Skeletal muscle tissue (tissue), 3 donors: ENCODE measurements at regions not wholly inside any gene's neighbourhood (a gene's known extent, or its start where the extent isn't known, plus 50 kb on each side); places are given as distances from the start of the nearest gene placed in this dataset.

Source experiments
- H3K27ac ChIP-seq: one replicate; pipeline ENCODE4 v1.7.0; 2013; ENCODE audit warnings: mild to moderate bottlenecking, low read depth, low read length, inconsistent platforms
- H3K27me3 ChIP-seq, 3 donors: one replicate each; pipeline ENCODE4 v1.7.0; 2013; ENCODE audit warnings: low read length in 3 of 3; ENCODE audit not compliant: control insufficient read depth in 3 of 3, insufficient read depth in 3 of 3
- H3K36me3 ChIP-seq, 3 donors: one replicate each; pipeline ENCODE4 v1.7.0; 2013; ENCODE audit warnings: low read length in 3 of 3; ENCODE audit not compliant: control insufficient read depth in 3 of 3, insufficient read depth in 3 of 3
- H3K4me1 ChIP-seq, 3 donors: one replicate each; pipeline ENCODE4 v1.7.0; 2013; ENCODE audit warnings: low read length in 3 of 3, mild to moderate bottlenecking in 3 of 3; ENCODE audit not compliant: control insufficient read depth in 3 of 3, insufficient read depth in 3 of 3
- H3K4me3 ChIP-seq, 3 donors: one replicate each; pipeline ENCODE4 v1.7.0; 2013; ENCODE audit warnings: low read length in 3 of 3
- H3K9ac ChIP-seq, 3 donors: one replicate each; pipeline ENCODE4 v1.7.0; 2013; ENCODE audit warnings: low read length in 3 of 3, mild to moderate bottlenecking in 3 of 3, moderate library complexity in 2 of 3, low read depth in 1 of 3
- H3K9me3 ChIP-seq, 3 donors: one replicate each; pipeline ENCODE4 v1.7.0; 2013; ENCODE audit warnings: low read length in 3 of 3; ENCODE audit not compliant: control insufficient read depth in 3 of 3
- donor health status: Osteomylitis.

- Histone ChIP-seq H3K9me3 (no peaks in the 10 kb centered on the region), H3K36me3 (no peaks in the 10 kb centered on the region), H3K27me3 (peaks cover 0 to 18% (median 9%) of the 10 kb centered on the region in 3 donors), H3K27ac (no peak overlapping the region), H3K4me3 (peak overlapping the region; percentile 63 to 80 (median 73)), H3K9ac (no peak overlapping the region), H3K4me1 (peaks cover 0 to 4% (median 4%) of the 10 kb centered on the region in 3 donors)
These were observed 65.1 kb upstream of the CCDC160 start for GRCh38 chrX:134171661-134172587.

- Histone ChIP-seq H3K36me3 (no peaks in the 10 kb centered on the region), H3K27ac (no peak overlapping the region), H3K4me1 (peaks cover 0 to 4% (median 4%) of the 10 kb centered on the region in 3 donors), H3K27me3 (peaks cover 0 to 18% (median 9%) of the 10 kb centered on the region in 3 donors), H3K4me3 (peak overlapping the region; percentile 67 to 80 (median 73)), H3K9me3 (no peaks in the 10 kb centered on the region), H3K9ac (peak overlapping the region in 2 of 3 donors; percentile 6 to 66)
These were observed 64.3 kb upstream of the CCDC160 start for GRCh38 chrX:134172588-134173259.

DNA sequence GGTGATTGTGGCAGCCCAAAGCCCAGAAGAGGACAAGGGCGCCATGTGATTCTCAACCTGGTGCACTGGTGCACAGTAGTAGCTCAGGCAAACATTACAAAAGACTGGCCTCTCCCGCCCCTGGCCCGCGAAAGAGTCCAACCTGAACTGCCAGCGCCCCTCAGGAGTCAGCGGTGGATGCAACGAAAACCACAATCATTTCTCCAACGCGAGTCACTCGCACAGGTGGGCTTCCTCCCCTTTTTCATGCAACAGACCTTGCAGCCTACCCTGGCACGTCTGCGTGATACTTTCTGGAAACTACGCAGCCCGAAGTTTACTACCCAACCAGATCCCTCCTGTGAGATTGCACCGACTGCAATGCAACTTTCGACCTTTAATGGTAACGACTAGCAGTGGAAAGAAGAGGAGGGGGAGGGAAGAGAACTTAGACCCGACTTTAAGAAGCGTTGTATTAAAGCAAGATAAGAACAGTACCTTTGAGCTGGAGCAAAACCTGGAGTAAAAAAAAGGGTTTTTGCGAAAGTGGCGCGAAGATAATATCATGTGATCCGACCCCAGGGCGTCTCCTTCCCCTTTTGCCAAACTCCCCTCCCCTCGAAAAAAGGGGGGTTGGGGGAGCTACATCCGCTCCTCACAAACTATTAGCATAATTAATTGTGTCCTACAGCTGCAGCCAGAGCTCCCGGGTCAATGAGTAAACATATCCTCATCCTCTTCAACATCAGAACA lies 63.3 kb upstream of the CCDC160 start:
- peak overlapping the region in 2 of 3 donors; percentile 22 to 51 for H3K4me3 ChIP-seq
- peaks cover 0 to 18% (median 9%) of the 10 kb centered on the region in 3 donors for H3K27me3 ChIP-seq
- H3K4me1 ChIP-seq, result peaks cover 0 to 4% (median 4%) of the 10 kb centered on the region in 3 donors
- H3K9ac ChIP-seq, result no peak overlapping the region
- no peaks in the 10 kb centered on the region for H3K36me3 ChIP-seq
- no peak overlapping the region for H3K27ac ChIP-seq
- no peaks in the 10 kb centered on the region for H3K9me3 ChIP-seq

DNA sequence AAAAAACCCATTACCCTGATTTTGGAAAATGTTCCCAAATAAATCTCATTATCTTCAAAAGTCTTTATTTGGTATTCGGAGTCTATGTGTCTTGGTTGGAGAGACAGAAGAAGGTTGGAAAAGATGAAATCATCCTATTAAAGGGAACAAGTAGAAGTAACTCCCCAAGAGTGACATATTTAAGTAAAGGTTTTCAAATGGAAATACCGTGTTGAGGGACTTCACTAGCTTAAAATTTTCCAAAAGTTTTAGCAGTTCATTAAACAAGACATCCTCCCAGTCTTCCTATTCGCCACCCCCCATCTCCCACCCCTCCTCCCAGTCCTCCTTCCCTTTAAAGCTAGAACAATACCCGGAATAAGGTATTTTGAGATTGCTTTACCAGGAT lies 62.7 kb upstream of the CCDC160 start:
- Histone ChIP-seq H3K9me3 (no peaks in the 10 kb centered on the region), H3K4me3 (no peak overlapping the region), H3K4me1 (peaks cover 0 to 4% (median 4%) of the 10 kb centered on the region in 3 donors), H3K9ac (no peak overlapping the region), H3K36me3 (no peaks in the 10 kb centered on the region), H3K27ac (no peak overlapping the region), H3K27me3 (peaks cover 0 to 18% (median 9%) of the 10 kb centered on the region in 3 donors)

GRCh38 chrX:134174859-134175258 lies 62.1 kb upstream of the CCDC160 start:
- Histone ChIP-seq H3K36me3 (no peaks in the 10 kb centered on the region), H3K4me3 (no peak overlapping the region), H3K9ac (no peak overlapping the region), H3K9me3 (no peaks in the 10 kb centered on the region), H3K27ac (no peak overlapping the region), H3K27me3 (peaks cover 0 to 21% (median 9%) of the 10 kb centered on the region in 3 donors), H3K4me1 (peaks cover 0 to 4% (median 4%) of the 10 kb centered on the region in 3 donors)

- Histone ChIP-seq H3K9ac (no peak overlapping the region), H3K4me1 (peaks cover 0 to 4% (median 4%) of the 10 kb centered on the region in 3 donors), H3K4me3 (no peak overlapping the region), H3K36me3 (no peaks in the 10 kb centered on the region), H3K27me3 (peaks cover 0 to 23% (median 9%) of the 10 kb centered on the region in 3 donors), H3K9me3 (no peaks in the 10 kb centered on the region), H3K27ac (no peak overlapping the region)
These were observed 59.5 kb upstream of the CCDC160 start for GRCh38 chrX:134177527-134177926.

DNA sequence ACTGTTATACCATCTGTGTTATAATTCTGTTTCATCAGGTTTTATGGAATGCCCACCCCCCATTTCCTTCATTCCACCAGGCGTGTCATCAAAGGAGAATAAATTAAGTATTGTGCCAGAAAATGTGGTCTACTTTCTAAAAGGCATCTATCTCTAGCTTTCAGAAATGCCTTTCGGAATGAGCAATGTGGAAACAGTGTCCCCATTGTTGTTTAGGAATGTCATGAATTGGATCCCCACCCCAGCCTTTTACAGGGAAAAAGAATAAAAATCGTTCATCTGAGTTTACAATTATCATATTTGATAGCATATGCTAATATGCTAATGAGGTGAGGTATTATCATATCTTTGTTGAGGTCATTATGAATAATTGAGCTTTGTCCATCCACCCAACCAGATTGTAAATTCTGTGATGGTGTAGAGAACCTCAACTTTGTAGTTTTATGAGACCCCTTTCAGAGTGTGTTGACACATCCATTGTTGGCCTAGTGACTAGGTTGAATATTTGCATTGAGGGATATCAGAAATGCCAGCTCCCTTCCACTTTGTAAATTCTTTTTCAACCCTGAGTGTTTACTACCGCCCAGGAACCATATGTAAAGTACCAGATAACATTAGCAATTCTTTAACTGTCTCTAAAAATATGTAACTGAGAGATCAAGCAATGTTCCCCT lies 56.2 kb upstream of the CCDC160 start:
- no peaks in the 10 kb centered on the region for H3K36me3 ChIP-seq
- H3K9ac ChIP-seq, result no peak overlapping the region
- no peak overlapping the region for H3K4me3 ChIP-seq
- H3K27ac ChIP-seq, result no peak overlapping the region
- H3K9me3 ChIP-seq, result no peaks in the 10 kb centered on the region
- H3K4me1 ChIP-seq, result no peaks in the 10 kb centered on the region
- H3K27me3 ChIP-seq, result peaks cover 0 to 10% (median 0%) of the 10 kb centered on the region in 3 donors

- no peak overlapping the region for H3K4me3 ChIP-seq
- no peaks in the 10 kb centered on the region for H3K9me3 ChIP-seq
- no peaks in the 10 kb centered on the region for H3K4me1 ChIP-seq
- H3K36me3 ChIP-seq, result no peaks in the 10 kb centered on the region
- H3K9ac ChIP-seq, result no peak overlapping the region
- no peak overlapping the region for H3K27ac ChIP-seq
- H3K27me3 ChIP-seq, result peaks cover 0 to 10% (median 0%) of the 10 kb centered on the region in 3 donors
These were observed 55.7 kb upstream of the CCDC160 start for GRCh38 chrX:134181275-134181660.

GRCh38 chrX:134183665-134184064 lies 53.3 kb upstream of the CCDC160 start:
- no peak overlapping the region for H3K4me3 ChIP-seq
- no peaks in the 10 kb centered on the region for H3K4me1 ChIP-seq
- H3K27ac ChIP-seq, result no peak overlapping the region
- no peaks in the 10 kb centered on the region for H3K9me3 ChIP-seq
- no peaks in the 10 kb centered on the region for H3K36me3 ChIP-seq
- no peak overlapping the region for H3K9ac ChIP-seq
- H3K27me3 ChIP-seq, result peaks cover 0 to 10% (median 0%) of the 10 kb centered on the region in 3 donors
